ENCODE measurements at regions not wholly inside any gene's neighbourhood (a gene's known extent, or its start where the extent isn't known, plus 50 kb on each side); places are given as distances from the start of the nearest gene placed in this dataset.

GRCh38 chr6:169156108-169156792, 97.4 kb downstream of the THBS2 start:
- TF ChIP-seq EP300 (IDR thresholded peaks at IDR 0.05) (no peak), POLR2A (IDR thresholded peaks at IDR 0.05) (no peak)
- TF ChIP-seq, protein P1, sequence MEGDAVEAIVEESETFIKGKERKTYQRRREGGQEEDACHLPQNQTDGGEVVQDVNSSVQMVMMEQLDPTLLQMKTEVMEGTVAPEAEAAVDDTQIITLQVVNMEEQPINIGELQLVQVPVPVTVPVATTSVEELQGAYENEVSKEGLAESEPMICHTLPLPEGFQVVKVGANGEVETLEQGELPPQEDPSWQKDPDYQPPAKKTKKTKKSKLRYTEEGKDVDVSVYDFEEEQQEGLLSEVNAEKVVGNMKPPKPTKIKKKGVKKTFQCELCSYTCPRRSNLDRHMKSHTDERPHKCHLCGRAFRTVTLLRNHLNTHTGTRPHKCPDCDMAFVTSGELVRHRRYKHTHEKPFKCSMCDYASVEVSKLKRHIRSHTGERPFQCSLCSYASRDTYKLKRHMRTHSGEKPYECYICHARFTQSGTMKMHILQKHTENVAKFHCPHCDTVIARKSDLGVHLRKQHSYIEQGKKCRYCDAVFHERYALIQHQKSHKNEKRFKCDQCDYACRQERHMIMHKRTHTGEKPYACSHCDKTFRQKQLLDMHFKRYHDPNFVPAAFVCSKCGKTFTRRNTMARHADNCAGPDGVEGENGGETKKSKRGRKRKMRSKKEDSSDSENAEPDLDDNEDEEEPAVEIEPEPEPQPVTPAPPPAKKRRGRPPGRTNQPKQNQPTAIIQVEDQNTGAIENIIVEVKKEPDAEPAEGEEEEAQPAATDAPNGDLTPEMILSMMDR (IDR thresholded peaks at IDR 0.05): no peak

All from stomach (tissue), 4 donors.